GM10248 (cell line): ENCODE measurements at regions not wholly inside any gene's neighbourhood (a gene's known extent, or its start where the extent isn't known, plus 50 kb on each side); places are given as distances from the start of the nearest gene placed in this dataset.

Experiments
- CTCF ChIA-PET: fragments of 300-600 bp; sonication (Branson Sonifier 250); formaldehyde crosslinking; extraction: SDS; loops from one replicate; lab custom pipeline; 2021; ENCODE audit warnings: antibody characterized with exemption; lab: Yijun Ruan, JAX
- POLR2A ChIA-PET: fragments of 350-650 bp; sonication (Branson Sonifier 250); formaldehyde crosslinking; extraction: SDS; loops from one replicate; lab custom pipeline; 2020; ENCODE audit warnings: antibody characterized with exemption; lab: Yijun Ruan, JAX
- DNase-seq: peaks from one replicate; pipeline ENCODE4 v3.0.0; 2012; ENCODE audit errors: extremely low spot score
- CTCF ChIP-seq: IDR thresholded peaks from 2 replicates; pipeline ENCODE4 v1.5.1; 2012; ENCODE audit warnings: mild to moderate bottlenecking, low read depth; ENCODE audit errors: extremely low read depth, missing control alignments, control extremely low read depth

DNA sequence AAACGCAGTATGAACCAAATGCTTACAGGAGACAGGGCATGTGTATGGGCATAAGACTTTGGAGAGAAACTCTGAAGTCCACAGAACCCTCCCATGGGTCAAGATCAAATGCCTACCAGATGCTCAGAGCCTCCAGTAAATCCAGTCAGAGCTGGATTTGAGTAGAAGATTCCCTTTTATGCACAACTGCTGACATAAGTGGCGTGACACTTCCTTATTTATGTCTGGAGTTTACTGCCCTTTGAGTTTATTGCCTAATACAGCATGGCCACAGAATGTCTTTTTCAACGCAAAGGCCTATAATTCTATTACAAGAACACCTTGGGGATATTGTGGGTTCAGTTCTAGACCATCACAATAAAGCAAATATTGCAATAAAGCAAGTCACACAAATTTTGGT is 220.0 kb upstream of the FOXQ1 start:
- DNase-seq = no peak
- TF ChIP-seq CTCF = no peak
- POLR2A ChIA-PET = no interaction called here
- CTCF ChIA-PET = no interaction called here

GRCh38 chr6:1089859-1090258 is 222.0 kb upstream of the FOXQ1 start:
- no peak for DNase-seq
- ChIA-PET CTCF (no interaction called here), POLR2A (no interaction called here)
- TF ChIP-seq CTCF = no peak

DNA sequence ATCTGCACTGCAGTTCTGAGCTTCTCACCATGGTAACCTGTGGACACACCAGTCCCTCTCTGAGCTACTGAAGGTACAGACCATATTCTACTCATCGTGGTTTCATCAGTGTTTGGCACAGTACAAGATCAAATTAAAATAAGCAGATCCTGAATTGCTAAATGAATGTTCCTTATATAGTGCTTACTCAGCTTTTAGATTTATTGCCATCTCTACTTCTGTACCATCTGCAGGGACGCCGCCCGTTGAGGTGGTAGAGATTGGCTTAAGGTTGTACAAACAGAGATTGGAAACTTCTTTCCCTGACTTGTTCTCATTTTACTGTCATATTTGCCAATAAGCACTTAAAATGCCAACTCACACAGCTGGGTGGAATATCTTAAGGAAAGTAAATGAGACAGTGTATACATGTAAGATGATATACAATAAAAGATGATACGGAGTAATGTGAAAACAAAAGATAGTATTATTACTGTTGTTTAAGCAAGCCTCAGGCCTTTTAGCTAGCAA is 223.4 kb upstream of the FOXQ1 start:
- ChIA-PET CTCF (interaction anchor here (1.1 to 1.2 kb wide), 2 partner anchors 10 to 47 kb away, joined by 3 read pairs; no protein-coding TSS in a partner anchor), POLR2A (no interaction called here)
- no peak for DNase-seq
- no peak for TF ChIP-seq CTCF

GRCh38 chr6:1087154-1087843 is 224.6 kb upstream of the FOXQ1 start:
- CTCF ChIA-PET = interaction anchor here (1.2 kb wide), 1 partner anchor 46 kb away, joined by 3 read pairs; no protein-coding TSS in a partner anchor
- POLR2A ChIA-PET = no interaction called here
- no peak for TF ChIP-seq CTCF
- DNase-seq = no peak

- TF ChIP-seq CTCF = no peak
- DNase-seq = no peak
- ChIA-PET POLR2A (no interaction called here), CTCF (interaction anchor here (1.8 kb wide), 1 partner anchor 17 kb away, joined by 4 read pairs; no protein-coding TSS in a partner anchor)
Measured at GRCh38 chr6:1086446-1087153, 225.3 kb upstream of the FOXQ1 start.

- DNase-seq = no peak
- ChIA-PET POLR2A (no interaction called here), CTCF (no interaction called here)
- no peak for TF ChIP-seq CTCF
Measured at GRCh38 chr6:1082285-1082935, 229.5 kb upstream of the FOXQ1 start.
